Activated naive CD4-positive, alpha-beta T cell treated with anti-CD3 and anti-CD28 coated beads, Interleukin-2, amount 50 U/mL, for 16 hours (primary cell): ENCODE measurements at regions not wholly inside any gene's neighbourhood (a gene's known extent, or its start where the extent isn't known, plus 50 kb on each side); places are given as distances from the start of the nearest gene placed in this dataset.

Source experiments
- DNase-seq: peaks from one replicate; pipeline ENCODE4 v3.0.0-alpha.2; 2020

DNA sequence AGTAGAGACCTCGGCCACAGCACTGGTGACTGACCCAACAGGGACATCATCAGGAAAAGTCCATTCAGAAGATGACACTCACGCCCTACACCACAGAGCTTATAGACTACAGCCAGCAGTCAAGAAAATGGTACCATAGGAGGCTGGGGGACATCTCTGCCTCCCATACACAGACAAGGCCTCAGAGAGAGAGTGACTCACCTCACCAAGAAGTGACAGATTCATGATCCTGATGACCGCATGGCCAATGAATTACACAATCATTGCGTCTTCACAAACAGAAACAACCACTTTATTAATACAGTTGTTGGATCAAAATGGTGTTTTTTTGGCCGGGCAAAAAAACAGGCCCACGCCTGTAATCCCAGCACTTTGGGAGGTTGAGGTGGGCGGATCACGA is 260.8 kb upstream of the TSHZ3 start:
- DNase-seq = no peak

DNA sequence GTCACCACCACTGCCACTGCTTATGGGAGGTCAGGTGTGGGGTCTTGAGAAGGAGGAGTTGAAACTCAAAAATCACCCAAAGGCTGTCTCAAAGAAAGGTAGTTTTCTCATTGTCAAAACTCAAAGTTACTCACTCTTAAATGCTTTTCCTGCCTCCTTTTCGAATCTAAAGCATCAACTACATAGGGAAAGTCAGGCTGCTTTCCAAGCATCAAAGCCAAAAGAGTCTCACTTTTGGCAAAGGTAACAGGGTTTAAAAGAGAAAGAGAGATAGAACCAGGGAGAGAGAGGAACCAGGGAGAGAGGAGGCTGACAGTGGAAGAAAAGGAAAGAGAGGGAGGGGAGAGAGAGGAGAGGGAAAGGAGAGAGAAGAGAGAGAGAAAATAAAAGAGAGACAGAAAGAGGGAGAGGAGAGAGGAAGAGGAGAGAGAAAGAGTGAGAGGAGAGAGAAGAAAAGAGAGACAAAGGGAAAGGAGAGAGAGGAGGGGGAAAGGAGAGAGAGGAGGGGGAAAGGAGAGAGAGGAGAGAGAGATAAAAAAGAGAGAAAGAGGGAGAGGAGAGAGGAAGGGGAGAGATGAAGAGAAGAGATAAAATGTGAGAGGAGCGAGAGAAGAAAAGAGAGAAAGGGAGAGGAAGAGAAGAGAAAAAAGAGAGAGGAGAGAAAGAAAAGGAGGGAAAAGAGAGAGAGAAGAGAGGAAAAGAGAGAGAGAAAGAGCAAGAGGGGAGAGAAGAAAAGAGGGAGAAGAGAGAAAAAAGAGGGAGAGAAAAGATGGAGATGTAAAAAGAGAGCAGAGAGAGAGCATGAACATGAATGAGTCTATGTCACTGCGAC is 262.0 kb upstream of the TSHZ3 start:
- no peak for DNase-seq

DNA sequence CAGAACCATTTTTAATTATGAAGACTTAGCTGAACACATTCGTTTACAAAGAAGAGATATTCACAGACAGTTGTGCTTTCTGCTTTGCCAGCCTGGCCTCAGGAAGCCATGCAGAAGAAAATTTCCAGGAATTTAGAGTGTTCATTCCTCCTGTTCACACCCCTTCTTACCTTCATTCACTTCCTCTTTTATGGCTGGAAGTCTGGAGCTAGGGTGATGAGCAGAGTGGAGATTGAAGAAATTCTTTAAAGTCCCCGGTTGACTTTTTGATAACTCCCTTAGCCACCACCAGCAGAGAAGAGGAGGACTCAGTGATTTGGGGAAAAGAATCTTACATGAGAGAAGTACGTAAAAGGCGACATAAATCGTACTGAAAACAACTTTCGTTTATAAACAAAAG is 263.6 kb upstream of the TSHZ3 start:
- DNase-seq = no peak

DNA sequence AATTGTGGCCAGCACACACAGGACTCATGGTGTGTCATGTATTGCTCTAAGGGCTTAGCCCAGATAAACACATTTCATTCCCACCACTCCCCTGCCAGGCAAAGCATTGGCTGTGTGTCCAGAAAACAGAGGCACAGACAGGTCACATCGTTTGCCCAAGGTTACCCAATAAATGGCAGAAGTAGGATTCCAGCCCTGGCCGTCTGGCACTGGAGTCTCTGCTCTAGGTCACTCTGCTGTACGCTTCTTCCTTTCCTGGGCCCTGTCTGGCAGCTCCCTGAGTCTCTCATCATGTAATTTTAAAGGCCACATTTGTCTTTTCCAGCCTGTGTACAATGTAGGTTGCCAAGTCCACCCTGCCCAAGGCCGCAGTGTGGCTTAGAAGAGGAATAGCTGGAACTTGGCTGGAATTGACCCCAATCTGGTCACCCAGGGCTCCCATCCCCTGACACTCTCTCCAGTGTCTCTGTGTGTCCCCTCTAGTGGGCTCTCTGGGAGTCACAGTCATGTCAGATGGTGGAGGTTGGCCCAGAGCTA is 264.5 kb upstream of the TSHZ3 start:
- DNase-seq = no peak

DNA sequence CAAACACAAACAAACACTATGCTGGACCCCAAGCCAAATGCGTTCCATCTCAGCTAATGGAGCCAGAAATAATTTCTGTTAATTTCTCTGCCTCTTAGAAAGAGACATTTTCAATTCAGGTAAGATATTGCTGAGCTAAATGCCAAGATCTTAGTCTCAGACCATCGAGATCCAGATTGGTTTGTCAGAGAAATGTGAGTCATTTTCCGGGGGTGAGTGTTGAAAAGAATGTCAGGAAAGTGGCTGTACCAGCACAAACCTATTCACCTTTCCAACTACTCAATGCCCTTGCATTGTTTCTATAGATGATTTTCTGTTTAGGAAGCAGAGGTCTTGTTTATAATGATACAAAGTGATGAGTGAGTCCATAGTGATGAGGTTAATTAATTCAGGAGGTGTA is 266.8 kb upstream of the TSHZ3 start:
- no peak for DNase-seq

DNA sequence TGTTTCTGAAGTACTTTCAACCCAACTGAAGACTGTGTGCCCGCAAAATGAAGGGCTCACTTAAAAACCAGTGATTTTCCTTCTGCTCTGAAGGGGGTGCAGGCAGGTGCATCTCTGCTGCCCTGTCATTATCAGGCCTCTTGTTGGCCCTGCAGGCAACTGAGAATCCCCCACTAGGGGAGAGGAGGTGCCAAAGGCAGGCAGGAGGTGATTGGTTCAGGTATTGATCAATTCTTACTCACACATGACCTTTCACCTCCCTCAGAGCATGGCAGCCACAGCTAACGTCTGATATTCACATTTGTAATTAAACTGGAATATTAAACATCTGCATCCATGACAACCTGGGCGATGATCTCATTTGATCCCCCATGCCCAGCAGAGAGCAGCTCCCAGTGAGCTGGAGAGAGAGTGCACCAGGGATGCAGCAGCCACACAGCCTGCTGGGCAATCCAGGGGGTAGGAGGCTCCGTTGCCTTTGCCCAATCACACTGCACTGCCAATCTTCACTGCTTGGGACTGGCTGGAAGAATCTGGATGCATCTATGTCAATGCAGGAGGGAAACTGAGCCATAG is 267.9 kb upstream of the TSHZ3 start:
- no peak for DNase-seq

DNA sequence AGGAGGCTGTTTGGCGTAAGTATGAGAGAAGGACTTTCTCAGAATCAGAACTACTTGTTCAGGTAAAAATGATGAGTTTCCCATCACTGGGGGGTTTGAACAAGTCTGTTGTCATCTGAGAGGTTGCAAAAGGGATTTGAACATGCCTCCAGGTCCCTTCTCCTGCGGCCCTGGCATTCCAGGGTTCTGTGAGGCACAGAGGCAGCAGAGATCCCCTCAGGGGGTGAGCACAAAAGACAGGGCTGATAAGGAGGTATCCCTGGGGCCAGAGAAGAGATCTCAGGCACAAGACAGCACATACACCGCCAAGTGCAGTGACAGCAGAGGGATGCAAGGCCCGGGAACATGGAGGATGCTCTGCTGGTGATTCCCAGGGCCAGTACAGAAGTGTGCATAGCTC is 275.8 kb upstream of the TSHZ3 start:
- no peak for DNase-seq

DNA sequence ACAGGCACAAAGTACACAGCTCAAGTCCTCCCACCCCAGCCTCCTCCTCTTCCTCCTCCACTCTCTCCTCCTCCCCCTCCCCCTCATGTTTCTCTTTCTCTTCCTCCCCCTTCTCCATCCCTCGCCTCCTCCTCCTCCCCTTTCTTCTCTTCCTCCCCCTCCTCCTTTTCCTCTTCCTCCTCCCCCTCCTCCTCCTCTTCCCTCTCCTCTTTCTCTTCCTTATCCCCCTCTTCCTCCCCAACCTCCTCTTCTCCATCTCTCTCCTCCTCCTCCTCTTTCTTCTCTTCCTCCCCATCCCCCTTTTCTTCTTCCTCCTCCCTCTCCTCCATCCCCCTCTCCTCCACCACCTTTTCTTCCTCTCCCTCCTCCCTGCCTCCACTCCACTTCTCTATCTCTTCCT is 276.3 kb upstream of the TSHZ3 start:
- DNase-seq = no peak

DNA sequence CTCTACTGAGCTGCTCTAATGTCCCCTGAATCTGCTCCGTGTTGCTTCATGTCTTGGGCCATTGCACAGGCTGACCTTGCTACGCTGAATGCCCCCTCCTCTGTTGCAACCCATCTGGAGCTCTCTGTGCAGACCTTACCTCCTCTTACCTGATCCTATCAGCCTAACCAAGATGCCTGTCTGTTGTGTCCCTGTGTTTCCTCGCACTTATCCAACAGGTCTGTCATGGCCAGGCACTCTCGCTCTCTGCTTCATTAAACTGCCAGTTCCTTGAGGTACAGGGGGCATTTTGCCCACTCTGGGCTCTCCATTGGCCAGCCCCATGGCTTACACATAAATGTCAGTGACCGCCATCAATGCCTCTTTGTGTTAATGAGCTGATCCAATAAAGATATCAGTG is 277.7 kb upstream of the TSHZ3 start:
- DNase-seq = no peak

DNA sequence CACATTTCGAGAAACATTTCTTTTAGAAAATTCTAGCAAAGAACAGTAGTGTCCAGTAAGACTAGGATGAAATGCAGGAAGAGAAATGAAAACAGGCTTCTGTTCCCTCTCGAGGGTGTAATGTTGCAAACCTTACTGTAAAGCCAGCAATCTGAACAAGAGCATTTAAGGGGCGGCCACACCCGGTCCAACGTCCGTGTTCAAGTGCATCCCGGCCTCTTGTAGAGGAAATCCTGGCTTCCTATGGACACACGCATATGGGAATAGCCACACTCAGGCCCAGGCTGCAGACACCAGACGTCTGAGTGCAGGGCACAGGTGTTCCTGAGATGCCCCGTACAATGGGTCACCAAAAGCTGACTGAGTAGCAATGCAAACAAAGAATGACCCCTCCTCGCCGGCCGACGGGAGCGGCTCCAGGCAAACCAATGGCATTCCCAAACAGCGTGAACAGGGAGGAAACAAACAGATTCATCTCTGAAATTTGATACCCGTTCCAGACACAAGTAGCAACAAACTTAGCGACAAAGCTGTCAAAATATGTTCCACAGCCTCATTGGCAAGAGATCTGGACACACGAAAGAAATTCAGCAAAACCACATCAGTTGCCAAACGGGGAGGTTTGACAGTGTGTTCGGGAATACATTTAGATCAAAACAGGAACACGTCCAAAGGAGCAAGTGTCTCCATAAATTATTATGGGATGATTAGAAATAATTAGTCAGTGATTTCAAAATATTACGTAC is 278.6 kb upstream of the TSHZ3 start:
- DNase-seq = no peak

DNA sequence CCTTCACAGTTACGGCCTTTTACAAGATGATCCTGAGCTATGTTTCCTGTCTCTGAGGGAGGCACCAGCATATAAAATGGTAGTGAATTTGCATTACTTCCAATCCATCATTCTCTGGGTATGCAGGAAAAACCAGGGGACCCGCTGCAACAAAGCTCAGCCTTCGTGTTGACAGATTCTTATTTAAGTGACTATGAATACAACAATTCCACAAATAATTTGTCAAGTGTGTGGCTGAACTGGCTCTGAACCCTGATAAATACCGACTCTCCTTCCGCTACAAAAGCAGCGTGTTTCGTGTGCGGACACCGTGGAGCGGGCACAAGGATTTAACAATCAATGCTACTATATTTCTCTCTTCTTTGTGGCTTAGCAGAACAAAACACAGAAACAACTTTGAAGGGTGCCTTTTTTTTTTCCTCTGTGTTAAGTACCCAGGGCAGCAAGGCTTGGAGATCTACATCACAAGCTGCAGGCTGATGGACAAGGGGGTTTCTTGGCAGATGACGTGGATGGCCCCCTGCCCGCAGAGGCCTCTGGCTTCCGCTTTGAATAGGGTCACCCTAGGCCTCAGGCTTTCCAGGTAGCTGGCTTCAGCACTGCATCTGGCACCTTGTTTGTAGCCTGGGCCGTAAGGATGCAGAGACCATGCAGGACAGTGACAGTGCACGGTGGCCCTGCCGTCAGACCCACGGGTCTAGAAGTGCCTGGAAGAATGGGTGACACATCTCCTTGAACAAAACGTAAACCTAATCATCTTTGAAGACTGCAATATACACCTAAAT is 280.5 kb upstream of the TSHZ3 start:
- DNase-seq = no peak

DNA sequence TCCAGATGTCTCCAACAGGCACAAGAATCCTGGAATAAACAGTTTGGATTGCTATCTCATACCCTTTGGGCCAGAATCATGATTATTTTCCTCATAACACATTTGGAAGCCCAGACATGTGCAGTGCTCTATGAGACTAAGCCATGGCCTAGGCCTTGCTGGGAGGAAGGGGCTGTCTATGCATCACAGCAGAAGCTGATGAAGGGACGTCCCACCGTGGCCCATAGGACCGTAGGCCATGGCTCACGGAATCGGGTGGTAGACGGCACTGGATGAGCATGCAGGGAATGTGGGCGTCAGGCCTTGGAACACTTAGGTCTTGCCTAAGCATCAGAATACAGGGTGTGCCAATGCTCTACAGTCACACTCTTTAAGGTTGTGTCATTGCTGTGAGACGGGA is 283.8 kb upstream of the TSHZ3 start:
- no peak for DNase-seq

DNA sequence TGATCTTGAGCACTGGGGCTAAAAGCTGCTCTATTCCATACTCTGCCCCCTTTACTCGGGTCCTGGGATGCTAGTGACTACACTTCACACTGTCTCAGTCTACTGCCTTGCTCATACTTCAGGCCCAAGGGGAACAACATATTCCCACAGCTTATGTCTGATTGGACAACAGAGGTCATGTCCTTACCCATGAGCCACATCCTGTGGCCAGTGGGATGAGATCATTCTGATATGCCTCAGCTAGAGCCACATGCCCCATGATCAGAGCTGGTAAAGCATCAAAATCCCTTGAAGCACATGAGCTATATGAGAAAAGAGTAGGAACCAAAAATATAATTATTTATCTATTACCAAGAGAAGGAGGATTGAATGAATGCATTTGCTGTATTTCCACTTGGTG is 290.1 kb upstream of the TSHZ3 start:
- no peak for DNase-seq

DNA sequence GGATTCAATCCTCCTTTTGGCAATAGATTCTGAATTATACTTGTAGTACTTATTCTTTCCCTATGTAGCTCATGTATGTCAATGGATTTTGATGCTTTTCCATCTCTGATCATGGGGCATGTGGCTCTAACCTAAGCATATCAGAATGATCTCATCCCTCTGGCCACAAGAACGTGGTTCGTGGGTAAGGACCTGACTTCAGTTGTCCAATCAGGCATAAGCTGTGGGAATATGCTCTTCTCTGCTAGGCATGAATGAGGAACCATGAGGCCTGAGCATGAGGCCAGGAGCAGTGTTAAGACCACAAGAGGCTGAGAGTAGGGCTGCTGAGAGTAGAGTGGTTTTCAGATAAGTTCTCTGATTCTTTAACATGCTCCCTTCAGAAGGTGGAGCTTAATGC is 292.4 kb upstream of the TSHZ3 start:
- DNase-seq = no peak

DNA sequence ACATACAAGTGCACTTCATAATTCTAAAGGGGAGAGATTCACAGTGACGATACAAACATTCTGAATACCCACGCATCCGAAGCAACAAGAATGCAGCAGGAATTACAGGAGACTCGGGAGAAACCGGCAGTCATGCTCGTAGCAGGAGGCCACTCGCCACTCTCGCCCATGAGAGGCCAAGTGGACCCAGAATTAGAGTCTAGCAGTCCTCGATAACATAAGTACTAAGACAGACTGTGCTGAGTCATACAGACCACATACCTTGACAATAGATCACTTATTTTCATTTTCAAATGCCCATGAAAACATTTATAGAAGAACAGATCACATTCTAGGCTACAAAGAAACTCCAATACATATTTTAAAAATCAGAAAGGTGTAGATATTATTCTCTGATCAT is 299.1 kb upstream of the TSHZ3 start:
- DNase-seq = no peak

DNA sequence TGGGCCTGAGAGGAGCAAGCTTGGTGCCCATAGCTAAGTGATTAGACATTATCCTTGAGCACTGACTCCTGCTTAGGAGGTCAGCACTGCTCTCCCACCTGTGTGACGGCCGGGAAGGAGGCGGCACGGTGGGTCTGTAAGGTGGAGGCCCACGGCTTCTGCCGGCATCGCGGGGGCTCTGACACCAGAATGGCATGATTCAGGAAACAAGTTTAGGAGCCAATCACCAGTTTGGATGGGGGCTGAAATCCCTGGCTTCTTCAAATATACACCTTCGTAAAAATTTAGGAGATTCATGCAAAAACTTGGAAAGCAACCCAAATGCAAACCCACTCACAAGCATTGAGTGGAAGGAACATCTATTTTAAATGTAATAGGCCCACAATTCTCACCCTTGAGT is 307.3 kb upstream of the TSHZ3 start:
- DNase-seq = no peak

DNA sequence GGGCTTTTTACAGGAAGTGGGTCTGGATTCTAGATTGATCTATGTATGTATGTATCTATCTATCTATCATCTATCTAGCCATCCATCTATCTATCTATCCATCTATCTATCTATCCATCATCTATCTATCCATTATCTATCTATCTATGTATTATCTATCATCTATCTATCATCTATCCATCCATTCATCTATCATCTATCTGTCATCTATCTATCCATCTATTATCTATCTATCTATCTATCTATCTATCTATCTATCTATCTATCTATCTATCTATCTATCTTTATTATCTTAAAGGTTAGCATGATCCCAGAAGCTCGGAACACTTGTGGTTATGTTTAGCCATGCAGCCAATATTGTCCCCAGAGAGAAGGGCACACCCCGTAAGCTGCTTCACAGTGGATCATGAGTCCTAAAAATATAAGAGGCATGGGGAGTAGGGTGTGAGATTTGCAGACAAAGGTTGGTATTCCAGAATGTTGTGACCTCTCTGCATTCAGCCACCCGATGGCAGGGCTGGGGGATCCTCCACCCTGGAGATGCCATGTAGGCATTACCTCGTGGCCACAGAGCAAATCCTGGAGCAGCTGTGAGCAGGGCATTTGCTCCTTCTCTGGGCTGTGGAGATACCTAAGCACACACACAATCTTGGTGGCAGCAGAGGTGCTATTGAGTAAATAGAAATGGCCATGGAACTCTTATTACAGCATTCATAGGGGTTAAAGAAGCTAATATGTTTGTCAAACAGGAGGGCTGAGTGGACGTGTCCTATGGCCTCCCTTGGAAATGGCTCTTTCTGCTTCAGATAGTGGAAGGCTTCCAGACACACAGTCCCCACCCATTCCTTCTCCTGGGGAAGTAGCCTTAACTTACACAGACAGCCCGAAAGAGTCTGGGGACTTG is 310.0 kb upstream of the TSHZ3 start:
- no peak for DNase-seq

DNA sequence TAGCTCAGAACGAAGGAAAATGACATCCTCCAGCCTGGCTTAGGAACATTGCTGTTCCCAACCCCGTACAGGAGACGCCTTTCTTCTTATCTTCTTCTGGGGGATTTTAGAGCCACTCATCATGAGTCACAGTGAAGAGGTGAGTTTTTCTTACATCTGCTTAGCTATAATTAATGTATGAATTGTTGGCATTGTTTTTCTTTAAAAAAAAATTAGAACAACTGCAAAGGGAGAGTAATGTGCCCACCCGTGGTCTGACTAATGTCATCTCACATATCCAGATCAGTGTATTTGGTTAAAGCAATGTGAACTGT is 310.6 kb upstream of the TSHZ3 start:
- no peak for DNase-seq

DNA sequence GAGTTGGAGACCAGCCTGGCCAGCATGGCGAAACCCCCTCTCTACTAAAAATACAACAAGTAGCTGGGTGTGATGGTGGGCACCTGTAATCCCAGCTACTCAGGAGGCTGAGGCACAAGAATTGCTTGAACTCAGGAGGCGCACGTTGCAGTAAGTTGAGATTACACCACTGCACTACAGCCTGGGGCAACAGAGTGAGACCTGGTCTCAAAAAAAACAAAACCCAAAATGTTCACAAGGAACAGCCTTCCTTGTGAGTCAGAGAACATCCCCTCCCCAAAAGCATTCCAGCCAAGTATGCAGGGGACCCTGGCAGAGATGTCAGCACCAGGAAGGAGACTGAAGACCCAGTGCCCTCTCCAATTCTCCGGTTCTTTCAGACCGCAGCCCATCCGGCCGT is 314.9 kb upstream of the TSHZ3 start:
- DNase-seq = no peak

DNA sequence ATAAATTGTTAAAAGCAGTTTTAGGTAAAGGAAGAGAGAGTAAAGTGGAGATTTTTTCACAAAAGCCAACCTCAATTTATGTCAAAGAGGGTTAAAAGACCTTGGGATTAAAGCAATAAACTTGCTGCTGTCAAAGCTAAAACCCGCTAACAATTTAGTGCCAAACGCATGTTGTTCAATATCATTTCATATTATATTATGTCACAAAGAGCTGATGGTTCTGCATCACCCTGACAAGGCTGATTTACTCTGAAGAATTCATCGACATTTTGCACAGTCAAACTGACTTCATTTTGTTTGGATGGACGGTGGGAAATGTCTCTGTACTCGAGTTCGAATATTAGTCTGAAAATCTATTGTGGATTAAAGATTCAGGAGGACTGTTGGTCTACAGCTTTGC is 315.8 kb upstream of the TSHZ3 start:
- no peak for DNase-seq

DNA sequence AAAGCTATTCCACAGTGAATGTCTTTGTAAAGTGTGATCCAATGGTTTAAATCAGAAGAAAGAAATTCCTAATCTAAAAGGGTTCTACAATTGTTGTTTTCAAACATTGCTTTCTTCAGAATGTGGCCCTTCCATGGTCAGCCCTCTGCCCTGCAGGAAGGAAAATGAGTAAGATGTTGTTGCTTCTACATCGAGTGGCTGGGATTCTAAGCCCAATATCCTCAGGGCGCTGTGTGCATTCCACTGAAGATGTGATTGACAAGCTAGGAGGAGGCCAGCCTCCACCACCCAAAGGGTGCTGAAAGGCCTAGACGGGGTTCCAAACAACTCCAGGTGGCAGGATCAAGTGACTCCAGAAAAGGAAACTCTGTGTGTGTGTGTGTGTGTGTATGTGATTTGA is 316.9 kb upstream of the TSHZ3 start:
- DNase-seq = no peak

DNA sequence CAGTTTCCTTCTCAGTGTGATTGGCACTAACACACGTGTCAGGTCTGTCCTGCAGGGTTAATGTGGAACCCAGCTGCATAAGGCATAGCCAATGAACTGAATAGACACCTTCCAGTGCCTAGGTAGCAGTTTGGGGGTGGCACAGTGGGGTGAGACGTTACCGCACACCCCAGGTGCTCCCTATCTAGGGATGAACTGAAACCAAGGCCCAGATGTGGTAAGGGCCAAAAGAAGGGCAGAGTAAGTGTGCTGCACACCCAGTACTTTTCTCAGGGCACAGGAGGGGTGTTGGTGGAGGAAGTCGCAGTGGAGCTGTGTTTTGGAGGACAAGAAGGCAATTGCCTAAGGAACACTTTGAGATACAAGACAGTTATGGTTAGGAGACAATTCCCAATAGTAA is 317.9 kb upstream of the TSHZ3 start:
- no peak for DNase-seq
